Left renal cortex interstitium (tissue), 4 donors: ENCODE measurements at regions not wholly inside any gene's neighbourhood (a gene's known extent, or its start where the extent isn't known, plus 50 kb on each side); places are given as distances from the start of the nearest gene placed in this dataset.

Experiments
- DNase-seq, 4 donors: peaks; one replicate each; pipeline ENCODE4 v3.0.0-alpha.2; 2013; ENCODE audit warnings: low read depth in 4 of 4, low spot score in 2 of 4, missing footprints in 1 of 4

DNA sequence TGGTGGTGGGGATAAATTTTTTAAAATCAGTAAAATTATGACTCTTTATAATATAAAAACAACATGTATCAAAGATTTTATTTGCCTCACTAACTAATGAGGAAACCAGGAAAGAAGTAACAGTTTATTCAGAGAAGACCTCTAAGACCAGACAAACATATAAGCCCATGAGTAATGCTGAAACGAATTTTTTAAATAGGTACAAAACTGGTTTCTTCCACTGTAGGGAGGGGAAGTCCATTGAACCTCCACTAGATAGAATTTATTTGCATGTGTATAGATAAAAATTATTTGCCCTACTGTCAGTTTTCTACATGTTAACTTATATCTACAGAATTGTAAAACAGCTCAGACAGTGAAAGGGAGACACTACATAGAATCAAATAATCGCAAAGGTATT is 86.8 kb downstream of the ZC3H11B start:
- no peak for DNase-seq

DNA sequence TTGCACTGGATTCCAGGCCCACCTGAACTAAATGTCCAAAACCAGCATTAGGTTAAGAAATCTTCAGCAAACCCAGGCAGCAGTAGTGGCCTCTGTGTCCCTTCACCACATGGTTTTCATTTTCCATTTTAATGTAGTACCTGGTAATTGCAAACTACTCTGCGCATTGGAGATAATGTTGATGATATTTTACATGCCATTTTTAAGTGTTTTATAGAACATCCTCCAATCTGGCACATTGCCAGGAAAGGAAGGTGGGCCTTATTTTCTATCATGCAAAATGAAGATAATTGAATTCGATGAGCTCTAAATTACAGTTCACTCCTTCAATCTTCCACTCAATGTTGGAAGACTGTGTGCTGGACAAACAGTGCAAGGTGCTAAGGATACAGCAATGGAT is 89.5 kb downstream of the ZC3H11B start:
- DNase-seq = no peak

- no peak for DNase-seq
These were observed 91.6 kb downstream of the ZC3H11B start for GRCh38 chr1:219521325-219521724.

- no peak for DNase-seq
These were observed 92.7 kb downstream of the ZC3H11B start for GRCh38 chr1:219520241-219520640.

DNA sequence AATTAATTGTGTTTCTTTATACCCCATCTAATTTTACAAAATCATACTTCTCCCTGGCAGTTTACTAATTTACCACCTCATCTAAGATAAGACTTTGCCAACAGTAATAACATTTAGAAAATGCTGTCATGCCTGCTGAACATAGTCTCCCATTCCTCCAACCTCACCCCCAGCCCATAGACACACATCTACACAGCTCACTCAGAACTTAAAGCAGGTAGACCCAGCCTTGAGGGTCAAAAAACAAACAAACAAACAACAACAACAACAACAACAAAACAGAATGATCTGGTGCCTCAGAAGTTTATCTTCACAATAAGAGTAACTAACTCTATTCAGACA is 94.0 kb downstream of the ZC3H11B start:
- no peak for DNase-seq

DNA sequence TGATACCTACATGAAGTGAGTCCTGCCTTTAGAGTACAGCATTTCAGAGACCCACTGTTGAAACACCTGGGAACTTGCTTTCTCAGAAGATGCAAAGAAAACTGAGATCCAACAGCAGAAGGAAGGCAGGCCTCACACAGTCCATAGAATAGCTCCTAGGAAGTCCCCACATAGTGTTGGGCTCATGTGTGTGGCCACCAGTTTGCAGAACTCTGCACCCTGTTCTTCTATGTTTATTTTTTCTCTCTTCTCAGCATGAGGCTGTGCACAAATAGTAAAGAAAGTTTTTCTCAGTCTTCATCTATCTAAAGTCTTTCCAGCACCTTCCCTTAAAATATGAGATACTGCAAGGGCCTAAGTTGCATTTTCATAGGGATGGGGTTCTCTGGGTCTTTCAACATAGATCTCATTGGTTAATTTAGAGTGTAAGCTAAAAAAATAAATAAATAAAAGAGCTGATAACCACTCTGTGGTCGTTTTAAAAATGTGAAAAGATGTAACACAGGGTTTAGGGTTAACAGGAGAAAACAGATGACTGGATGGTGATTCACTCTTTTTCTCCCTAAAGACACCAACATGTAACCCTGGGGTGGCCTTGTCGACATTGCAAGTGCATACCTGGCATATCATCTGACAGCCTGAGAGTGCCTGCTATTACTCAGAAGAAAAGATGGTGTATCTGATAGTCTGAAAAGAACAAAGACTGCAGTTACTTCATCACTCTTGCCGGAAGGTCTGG is 94.6 kb downstream of the ZC3H11B start:
- DNase-seq = no peak

DNA sequence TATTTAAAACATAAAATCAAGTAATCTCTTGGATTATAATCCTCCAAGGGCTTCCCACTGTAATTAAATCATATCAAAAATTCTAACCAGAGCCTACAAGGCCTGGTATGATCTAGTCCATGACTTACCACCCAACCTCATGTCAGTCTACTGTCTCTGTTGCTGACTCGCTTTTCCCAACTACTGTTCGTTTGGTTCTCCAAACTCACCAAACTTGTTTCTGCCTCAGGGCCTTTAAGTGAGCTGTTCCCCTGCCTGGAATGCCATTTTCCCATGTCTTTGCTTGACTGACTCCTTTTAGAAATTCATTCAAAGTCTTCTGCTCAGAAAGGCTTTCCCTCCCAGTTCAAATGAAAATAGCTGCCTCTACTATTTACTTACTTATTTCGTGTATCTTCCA is 95.9 kb downstream of the ZC3H11B start:
- DNase-seq = no peak

DNA sequence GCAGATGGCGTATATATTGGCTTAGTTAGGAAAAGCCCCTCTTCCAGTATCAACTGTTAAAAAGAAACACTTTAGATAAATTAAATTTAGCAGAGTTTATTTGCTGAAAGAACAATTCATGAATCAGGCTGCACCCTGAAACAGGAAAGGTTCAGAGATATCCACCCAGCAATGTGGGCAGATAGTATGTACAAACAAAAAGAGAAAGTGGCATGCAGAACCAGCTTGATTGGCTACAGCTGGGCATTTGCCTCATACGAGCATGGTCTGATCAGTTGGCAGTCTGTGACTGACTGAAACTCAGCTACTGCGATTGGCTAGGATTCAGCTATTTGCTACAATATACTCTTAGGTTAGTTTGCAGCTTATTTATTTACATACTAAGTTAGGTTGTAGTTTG is 98.2 kb downstream of the ZC3H11B start:
- no peak for DNase-seq

DNA sequence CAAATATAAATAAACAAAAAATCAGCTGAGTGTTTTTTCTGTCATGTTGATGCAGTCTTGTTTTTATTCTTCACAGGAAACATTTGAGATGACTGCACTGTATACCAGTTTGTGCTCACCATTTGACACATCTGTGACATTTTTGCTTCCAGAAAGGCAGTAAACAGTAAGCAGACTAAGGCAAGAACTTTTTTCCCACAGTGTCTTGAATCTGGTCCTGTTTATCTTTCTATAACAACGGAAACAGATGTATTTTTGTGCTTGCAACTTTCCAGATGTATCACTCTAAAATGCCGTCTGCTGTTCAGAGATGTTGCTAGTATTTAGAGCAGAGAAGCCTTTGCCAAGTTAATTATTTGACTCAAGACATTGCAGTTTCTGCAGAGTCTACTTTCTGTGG is 105.5 kb downstream of the ZC3H11B start:
- DNase-seq = no peak

- DNase-seq = no peak
These were observed 106.0 kb downstream of the ZC3H11B start for GRCh38 chr1:219506936-219507335.

DNA sequence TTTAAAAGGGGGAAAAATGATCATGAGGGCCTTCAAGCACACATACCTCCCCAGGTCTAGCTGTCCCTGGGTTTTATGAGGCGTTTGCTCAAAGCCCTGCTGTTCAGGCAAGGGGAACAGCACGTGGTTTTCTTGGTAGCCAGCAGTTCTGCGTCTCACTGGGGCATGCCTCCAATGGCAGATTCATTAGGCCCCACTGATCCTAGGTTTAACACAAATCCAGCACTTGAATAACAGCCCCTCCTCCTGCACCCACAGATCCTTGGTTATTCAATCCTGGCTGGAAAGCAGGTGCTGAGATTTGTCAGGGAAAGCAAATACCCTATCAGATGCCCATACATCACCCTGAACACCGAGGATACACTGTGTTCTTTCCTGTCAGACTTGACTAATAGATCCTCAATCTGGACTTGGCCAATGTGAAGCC is 106.4 kb downstream of the ZC3H11B start:
- DNase-seq = peak in 1 of 4 donors; percentile 11

GRCh38 chr1:219505886-219506285 is 107.0 kb downstream of the ZC3H11B start:
- DNase-seq = no peak

- DNase-seq = no peak
These were observed 109.3 kb downstream of the ZC3H11B start for GRCh38 chr1:219503604-219504003.

DNA sequence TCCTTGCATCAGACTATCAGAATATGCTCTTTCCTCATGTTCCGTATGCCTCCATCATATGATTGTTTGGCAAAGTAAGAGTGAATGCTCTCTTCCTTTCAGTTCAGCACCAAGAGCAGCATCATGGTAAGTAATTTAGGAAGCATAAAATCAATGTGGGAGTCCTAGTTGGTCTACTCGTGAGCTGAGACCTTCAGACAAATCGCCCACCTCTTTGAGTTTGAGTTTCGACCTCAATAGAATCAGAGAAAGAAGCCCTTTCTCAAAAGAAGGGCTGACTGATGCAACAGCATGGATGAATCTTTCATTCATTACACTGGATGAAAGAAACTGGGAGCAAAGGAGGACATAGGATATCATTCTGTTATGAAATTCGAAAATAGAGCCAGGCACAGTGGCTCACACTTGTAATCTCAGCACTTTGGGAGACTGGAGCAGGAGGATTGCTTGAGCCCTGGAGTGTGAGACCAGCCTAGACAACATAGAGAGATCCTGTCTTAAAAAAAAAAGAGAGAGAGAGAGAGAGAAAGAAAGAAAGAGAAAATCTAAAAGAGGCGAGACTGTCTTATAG is 112.5 kb downstream of the ZC3H11B start:
- DNase-seq = no peak

DNA sequence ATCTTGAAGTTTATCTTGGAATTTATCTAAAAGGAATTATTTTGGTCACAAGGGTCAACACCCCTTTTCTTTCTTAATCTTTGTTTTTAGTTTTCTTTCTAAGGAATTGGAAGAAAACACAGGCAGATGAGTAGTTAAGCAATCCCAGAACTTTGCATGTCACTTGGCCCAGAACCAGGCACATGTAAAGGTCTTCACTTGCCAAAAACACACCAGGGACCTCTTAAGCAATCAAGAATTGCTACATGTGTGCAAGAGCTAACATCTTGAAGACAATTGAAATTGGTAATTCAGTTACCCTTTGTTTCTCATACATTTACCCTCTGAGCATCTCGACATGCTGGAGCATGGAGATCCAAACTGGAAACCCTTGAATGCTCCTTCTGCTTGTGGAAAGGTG is 114.2 kb downstream of the ZC3H11B start:
- DNase-seq = no peak

DNA sequence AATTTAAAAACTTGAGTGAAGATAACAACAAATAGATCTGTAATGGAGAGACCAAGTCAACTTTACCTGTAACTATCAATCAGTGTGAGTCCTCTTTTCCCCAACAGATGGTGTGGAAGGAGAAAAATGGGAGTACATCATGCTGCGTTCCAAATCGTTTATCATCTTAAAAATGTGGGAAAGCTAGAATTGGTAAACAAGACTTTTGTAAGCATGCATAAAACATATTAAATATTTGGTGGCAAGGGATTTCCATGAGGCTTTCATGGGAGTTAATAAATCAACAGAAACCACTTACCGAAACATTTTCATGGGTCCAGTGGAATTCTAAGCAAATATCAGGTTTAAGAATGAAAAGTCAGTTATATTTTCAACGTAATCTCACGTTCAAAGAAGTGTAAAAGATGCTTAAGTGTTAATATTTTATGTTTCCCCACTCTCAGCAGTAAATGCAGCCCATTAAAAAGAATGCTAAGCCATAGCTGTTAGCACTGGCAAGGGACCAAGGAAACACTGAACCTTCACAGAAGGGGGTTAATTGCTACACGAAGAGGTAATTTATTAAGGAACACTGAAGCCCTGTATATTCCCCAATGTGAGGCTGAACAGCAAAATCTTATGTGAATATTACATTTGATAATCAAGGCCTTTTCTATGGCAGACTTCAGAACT is 117.0 kb downstream of the ZC3H11B start:
- DNase-seq = no peak

- DNase-seq = no peak
These were observed 120.2 kb downstream of the ZC3H11B start for GRCh38 chr1:219492717-219493116.

- no peak for DNase-seq
These were observed 122.3 kb downstream of the ZC3H11B start for GRCh38 chr1:219490566-219490965.

DNA sequence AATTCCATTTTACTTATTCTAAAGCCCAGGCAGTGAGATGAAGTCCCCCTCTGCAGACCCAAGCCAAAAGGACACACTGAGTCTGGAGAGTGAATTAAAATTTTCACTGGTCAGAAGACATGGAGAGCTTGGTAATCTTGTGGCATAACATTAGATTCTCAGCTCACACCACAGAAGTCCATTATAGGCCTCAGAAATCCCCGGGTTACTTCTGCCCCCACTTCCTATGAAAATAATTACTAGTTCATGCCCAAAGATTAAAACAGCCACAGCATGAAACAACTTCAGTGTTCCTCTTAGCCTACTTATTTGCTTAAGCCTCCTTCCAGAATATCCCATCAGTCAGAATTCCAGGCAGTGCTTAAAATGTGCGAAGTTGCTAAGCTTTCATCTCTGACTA is 123.3 kb downstream of the ZC3H11B start:
- DNase-seq = no peak

GRCh38 chr1:219488275-219488674 is 124.6 kb downstream of the ZC3H11B start:
- DNase-seq = no peak

DNA sequence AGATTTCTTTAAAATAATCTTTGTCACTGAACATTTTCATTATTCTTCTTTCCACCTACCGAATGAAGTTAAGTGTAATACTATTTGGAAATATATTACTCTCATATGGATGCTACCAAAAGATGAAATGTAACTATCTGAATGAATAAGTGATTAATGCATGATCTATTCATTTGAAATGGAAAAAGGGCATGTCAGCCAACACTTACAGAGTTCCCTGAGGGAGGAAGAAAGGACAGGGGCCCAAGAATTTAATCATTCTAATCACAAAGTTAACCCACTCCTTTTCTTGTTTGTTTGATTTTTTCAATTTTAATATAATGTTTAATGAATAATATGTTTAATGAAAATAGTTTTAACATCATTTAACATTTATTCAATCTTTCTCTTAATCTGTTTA is 129.4 kb downstream of the ZC3H11B start:
- no peak for DNase-seq

- no peak for DNase-seq
These were observed 132.9 kb downstream of the ZC3H11B start for GRCh38 chr1:219480011-219480410.
